ENCODE measurements at regions not wholly inside any gene's neighbourhood (a gene's known extent, or its start where the extent isn't known, plus 50 kb on each side); places are given as distances from the start of the nearest gene placed in this dataset.

GRCh38 chrX:69293776-69294601, 128.7 kb upstream of the PJA1 start:
- no peaks in the 10 kb centered on the region for H3K9me3 ChIP-seq
- H3K36me3 ChIP-seq: no peaks in the 10 kb centered on the region
- intact Hi-C loops (cut with DNase I): loop anchor here (10.0 kb wide), 1 partner anchor 569 kb away; no protein-coding TSS in a partner anchor
- DNase-seq (ENCODE audit: extremely low spot score): no peak
- no peak overlapping the region for H3K27ac ChIP-seq (replicated peaks in 1 of 4)
- no peaks in the 10 kb centered on the region for H3K27me3 ChIP-seq
- TF ChIP-seq, protein P1, sequence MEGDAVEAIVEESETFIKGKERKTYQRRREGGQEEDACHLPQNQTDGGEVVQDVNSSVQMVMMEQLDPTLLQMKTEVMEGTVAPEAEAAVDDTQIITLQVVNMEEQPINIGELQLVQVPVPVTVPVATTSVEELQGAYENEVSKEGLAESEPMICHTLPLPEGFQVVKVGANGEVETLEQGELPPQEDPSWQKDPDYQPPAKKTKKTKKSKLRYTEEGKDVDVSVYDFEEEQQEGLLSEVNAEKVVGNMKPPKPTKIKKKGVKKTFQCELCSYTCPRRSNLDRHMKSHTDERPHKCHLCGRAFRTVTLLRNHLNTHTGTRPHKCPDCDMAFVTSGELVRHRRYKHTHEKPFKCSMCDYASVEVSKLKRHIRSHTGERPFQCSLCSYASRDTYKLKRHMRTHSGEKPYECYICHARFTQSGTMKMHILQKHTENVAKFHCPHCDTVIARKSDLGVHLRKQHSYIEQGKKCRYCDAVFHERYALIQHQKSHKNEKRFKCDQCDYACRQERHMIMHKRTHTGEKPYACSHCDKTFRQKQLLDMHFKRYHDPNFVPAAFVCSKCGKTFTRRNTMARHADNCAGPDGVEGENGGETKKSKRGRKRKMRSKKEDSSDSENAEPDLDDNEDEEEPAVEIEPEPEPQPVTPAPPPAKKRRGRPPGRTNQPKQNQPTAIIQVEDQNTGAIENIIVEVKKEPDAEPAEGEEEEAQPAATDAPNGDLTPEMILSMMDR (IDR thresholded peaks at IDR 0.05): no peak
- TF ChIP-seq POLR2AphosphoS5 (IDR thresholded peaks at IDR 0.05) (no peak), EP300 (IDR thresholded peaks at IDR 0.05) (no peak), POLR2A (IDR thresholded peaks at IDR 0.05; ENCODE audit: low read depth) (no peak)
- 70% methylated on average over 5 of the region's 5 CpGs for WGBS
- no peak overlapping the region for H3K4me3 ChIP-seq
- no peaks in the 10 kb centered on the region for H3K4me1 ChIP-seq

- WGBS: 37% methylated on average over 4 of the region's 4 CpGs
- H3K27ac ChIP-seq (replicated peaks in 1 of 4): no peak overlapping the region
- TF ChIP-seq EP300 (IDR thresholded peaks at IDR 0.05) (no peak), POLR2A (IDR thresholded peaks at IDR 0.05; ENCODE audit: low read depth) (no peak), POLR2AphosphoS5 (IDR thresholded peaks at IDR 0.05) (no peak)
- TF ChIP-seq, protein P1 (IDR thresholded peaks at IDR 0.05): no peak
- intact Hi-C loops (cut with DNase I): loop anchor here (10.0 kb wide), 1 partner anchor 566 kb away; no protein-coding TSS in a partner anchor
- no peaks in the 10 kb centered on the region for H3K27me3 ChIP-seq
- H3K36me3 ChIP-seq: no peaks in the 10 kb centered on the region
- H3K9me3 ChIP-seq: no peaks in the 10 kb centered on the region
- no peak for DNase-seq (ENCODE audit: extremely low spot score)
- H3K4me3 ChIP-seq: no peak overlapping the region
- peaks cover 3 to 5% (median 4%) of the 10 kb centered on the region in 4 donors for H3K4me1 ChIP-seq
Measured at GRCh38 chrX:69291116-69291515, 125.9 kb upstream of the PJA1 start.

DNA sequence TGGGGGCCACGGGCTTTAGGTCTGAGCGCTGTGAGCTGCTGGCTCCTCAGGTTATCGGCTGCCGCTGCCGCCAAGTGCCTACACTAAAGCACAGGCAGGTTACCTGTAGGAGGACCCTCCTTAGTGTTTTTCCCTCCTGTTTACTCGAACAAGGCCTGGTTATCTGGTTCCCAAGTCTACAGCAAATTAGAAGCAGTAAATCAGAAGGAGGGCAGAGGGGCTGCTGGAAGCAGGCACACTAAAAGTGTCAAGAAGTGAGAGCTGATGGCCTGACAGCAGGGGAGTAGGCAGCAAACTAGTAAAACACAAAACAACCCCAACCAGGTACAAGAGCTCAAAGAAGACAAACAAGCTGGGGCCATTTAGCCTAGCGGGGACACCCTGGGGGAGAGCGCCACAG, 125.0 kb upstream of the PJA1 start:
- WGBS: 81% methylated on average over 7 of the region's 8 CpGs
- H3K36me3 ChIP-seq: no peaks in the 10 kb centered on the region
- no peak overlapping the region for H3K27ac ChIP-seq (replicated peaks in 1 of 4)
- H3K27me3 ChIP-seq: no peaks in the 10 kb centered on the region
- DNase-seq (ENCODE audit: extremely low spot score): no peak
- peaks cover 6 to 13% (median 7%) of the 10 kb centered on the region in 4 donors for H3K4me1 ChIP-seq
- no peaks in the 10 kb centered on the region for H3K9me3 ChIP-seq
- intact Hi-C loops (cut with DNase I): loop anchor here (10.0 kb wide), 1 partner anchor 565 kb away; no protein-coding TSS in a partner anchor
- TF ChIP-seq, protein P1 (IDR thresholded peaks at IDR 0.05): no peak
- no peak for TF ChIP-seq EP300 (IDR thresholded peaks at IDR 0.05)
- no peak for TF ChIP-seq POLR2A (IDR thresholded peaks at IDR 0.05; ENCODE audit: low read depth)
- no peak for TF ChIP-seq POLR2AphosphoS5 (IDR thresholded peaks at IDR 0.05)
- H3K4me3 ChIP-seq: no peak overlapping the region

DNA sequence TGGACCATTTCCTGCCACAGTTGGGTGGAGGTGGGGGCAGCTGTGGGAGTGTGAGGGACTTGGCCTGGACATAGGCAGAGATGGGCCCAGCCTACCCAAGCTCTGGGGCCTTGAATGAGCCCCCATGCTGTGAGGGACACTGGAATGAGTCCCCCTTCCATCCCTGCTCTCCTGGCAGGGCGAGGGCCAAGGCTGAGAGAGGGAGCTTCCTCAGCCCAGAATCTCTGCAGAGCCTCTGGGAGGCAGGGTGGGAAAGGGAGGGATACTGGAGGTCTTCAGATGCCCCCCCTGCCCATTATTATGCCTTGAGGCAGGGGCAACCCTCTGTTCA, 124.5 kb upstream of the PJA1 start:
- H3K36me3 ChIP-seq: no peaks in the 10 kb centered on the region
- intact Hi-C loops (cut with DNase I): loop anchor here (10.0 kb wide), 3 partner anchors 195 to 1095 kb away; no protein-coding TSS in a partner anchor
- peaks cover 6 to 16% (median 10%) of the 10 kb centered on the region in 4 donors for H3K4me1 ChIP-seq
- TF ChIP-seq, protein P1 (IDR thresholded peaks at IDR 0.05): no peak
- TF ChIP-seq EP300 (IDR thresholded peaks at IDR 0.05) (no peak), POLR2A (IDR thresholded peaks at IDR 0.05; ENCODE audit: low read depth) (no peak), POLR2AphosphoS5 (IDR thresholded peaks at IDR 0.05) (no peak)
- H3K9me3 ChIP-seq: no peaks in the 10 kb centered on the region
- H3K4me3 ChIP-seq: no peak overlapping the region
- H3K27ac ChIP-seq (replicated peaks in 1 of 4): no peak overlapping the region
- WGBS: 100% methylated on average over 1 of the region's 1 CpG
- H3K27me3 ChIP-seq: no peaks in the 10 kb centered on the region
- DNase-seq (ENCODE audit: extremely low spot score): no peak

Data from esophagus muscularis mucosa (tissue), 4 donors.